ENCODE measurements at regions not wholly inside any gene's neighbourhood (a gene's known extent, or its start where the extent isn't known, plus 50 kb on each side); places are given as distances from the start of the nearest gene placed in this dataset.

DNA sequence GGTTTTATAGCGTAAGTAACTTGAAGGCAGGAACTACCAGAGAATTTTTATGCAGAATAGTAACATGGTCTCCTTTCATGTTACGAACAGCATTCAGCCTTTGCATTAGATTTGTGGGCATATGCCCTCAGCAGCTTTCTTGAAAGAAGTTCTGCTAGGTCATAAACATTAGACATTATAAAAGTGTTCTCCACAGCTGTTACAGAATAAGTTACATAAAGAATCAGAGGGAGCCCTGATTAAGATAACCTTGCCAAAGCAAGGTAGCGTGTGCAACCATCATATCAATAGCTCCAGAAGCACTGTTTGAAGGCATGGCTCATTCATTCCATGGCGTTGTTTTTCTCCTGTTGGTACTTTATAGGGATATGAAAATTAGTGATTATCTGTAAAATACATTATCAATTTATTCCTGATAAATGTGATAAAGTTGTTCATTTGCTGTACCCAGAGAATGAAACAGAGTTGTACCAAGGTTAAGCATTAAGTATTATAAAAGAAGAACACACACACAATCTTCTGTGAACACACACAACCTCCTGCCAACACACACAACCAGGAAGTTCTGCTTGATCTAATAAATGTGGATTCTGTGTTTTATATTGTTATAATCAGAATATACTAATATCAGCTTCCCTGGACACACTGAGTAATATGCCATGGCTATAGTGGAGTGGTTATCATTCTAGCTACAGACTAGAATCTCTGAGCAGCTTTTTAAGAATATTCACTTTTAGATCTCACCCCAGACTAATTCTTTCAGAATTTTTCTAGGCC, 286.7 kb upstream of the SLC39A10 start:
- TF ChIP-seq, protein P1, sequence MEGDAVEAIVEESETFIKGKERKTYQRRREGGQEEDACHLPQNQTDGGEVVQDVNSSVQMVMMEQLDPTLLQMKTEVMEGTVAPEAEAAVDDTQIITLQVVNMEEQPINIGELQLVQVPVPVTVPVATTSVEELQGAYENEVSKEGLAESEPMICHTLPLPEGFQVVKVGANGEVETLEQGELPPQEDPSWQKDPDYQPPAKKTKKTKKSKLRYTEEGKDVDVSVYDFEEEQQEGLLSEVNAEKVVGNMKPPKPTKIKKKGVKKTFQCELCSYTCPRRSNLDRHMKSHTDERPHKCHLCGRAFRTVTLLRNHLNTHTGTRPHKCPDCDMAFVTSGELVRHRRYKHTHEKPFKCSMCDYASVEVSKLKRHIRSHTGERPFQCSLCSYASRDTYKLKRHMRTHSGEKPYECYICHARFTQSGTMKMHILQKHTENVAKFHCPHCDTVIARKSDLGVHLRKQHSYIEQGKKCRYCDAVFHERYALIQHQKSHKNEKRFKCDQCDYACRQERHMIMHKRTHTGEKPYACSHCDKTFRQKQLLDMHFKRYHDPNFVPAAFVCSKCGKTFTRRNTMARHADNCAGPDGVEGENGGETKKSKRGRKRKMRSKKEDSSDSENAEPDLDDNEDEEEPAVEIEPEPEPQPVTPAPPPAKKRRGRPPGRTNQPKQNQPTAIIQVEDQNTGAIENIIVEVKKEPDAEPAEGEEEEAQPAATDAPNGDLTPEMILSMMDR (IDR thresholded peaks at IDR 0.05), result no peak
- TF ChIP-seq ZFX (IDR thresholded peaks at IDR 0.05; ENCODE audit: borderline replicate concordance), result no peak

All from 22Rv1 (cell line).